Stimulated activated CD8-positive, alpha-beta memory T cell treated with anti-CD3 and anti-CD28 coated beads, Interleukin-4, amount 100 ng/mL, for 48 hours (primary cell): ENCODE measurements at regions not wholly inside any gene's neighbourhood (a gene's known extent, or its start where the extent isn't known, plus 50 kb on each side); places are given as distances from the start of the nearest gene placed in this dataset.

Experiments used
- DNase-seq: peaks from one replicate; pipeline ENCODE4 v3.0.0-alpha.2; 2020

DNA sequence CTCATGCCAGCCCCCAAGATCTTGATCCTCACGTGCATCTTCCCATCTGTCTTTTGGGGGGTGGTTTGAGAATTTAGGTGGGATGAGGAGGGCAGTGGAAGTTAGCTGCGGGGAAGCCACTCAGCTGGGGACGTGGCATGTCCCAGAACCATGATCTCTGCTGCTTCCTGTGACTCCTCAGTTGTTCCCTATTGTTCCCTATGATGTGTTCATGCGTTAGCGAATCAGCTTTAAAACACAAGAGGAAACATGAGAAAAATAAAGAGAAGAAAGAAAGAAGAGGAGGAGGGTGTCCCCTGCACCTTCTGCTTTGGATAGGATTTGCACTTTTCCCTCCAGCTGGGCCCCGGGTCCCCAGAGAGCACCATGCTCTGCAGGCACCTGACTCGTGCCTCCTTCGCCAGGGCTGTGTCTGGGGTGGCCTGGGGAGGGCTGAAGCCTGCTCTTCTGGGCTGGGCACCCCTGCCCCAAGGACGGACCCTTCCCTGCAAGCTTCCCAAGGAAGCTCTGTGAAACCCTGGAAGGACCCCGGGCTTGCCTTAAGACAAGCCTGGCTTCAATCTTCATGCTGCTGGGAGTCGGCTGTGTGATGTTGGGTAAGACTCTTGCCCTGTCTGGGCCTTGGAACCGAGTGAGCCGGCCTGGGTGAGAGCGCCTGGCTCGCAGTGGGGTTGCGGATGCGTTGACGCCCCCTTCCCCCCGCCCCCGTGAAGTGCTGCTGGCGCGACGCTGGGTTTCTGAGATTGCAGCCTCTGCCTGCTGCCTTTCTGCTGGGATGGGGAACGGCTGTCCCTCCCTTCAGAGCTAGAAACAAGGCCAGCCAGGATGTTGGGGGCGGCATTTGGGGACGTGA, 62.8 kb upstream of the CIBAR2 start:
- DNase-seq = no peak

- no peak for DNase-seq
These were observed 63.5 kb upstream of the CIBAR2 start for GRCh38 chr16:85175724-85176233.

DNA sequence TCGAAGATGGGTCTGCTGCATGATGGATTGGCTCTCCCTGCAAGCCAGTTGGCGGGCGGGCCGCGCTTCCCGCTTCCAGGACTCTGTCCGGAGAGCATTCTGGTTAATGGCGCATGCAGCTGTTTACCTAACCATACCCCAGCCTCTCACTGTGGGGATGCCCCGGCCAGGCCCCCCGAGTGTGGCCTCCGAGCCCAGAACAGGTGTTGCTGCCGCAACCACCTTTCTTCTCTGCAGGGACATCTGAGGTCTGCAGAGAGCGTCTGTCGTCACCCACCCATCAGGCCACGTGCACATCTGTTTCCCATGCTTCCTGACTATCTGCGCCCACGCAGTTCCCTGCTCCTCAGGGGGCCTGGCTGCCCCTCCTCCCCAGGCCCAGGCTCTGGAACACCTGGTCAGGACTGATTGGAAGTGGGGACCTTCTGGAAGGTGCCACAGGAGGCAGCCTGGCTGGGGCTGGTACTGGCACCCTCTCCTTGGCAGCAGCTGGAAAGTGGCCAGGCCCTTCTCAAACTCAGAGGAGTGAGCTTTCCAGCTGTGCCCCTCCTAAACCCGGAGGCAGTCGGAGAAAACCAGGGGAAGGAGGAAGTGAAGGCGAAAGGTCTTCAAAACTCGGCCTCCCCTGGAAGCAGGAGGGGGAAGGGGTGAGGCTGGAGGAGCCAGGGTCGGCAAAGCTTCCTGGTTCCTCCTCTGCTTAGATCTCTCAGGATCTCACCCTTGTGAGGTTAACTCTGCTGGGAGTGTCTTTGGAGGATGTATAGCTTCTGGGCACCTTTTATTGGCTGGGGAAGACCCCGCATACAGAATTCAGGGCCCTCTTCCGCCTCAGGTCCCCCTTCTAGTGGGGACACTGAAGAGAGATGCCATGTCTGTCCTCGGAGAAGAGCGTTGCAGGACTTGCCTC, 64.5 kb upstream of the CIBAR2 start:
- no peak for DNase-seq

GRCh38 chr16:85177448-85177846, 65.2 kb upstream of the CIBAR2 start:
- DNase-seq = no peak

DNA sequence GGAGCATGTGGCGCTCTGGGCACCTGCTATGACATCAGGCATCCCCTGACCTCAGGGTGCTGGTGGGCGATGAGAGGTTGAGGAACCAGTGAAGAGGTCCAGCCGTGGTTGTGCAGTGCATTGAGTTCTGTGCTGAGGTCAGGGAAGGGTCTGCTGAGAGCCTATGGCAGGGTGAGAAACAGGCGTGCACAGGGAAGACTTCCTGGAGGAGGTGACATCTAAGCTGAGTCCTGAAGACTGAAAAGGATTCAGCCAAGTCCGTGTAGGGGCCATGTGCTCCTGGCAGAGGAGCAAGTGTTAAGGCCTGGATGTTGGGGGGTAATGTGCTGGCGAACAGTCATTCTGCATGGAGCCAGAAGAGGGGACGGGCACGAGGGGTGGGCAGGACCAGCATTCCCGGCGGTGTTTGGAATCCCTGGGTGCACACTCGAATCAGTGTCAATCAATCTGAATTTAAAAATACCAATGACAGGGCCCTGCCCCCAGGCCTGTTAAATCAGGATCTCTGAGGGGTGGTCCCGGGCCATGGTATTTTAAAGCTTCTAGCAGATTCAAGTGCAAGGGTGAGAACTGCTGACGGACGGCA, 65.8 kb upstream of the CIBAR2 start:
- no peak for DNase-seq

DNA sequence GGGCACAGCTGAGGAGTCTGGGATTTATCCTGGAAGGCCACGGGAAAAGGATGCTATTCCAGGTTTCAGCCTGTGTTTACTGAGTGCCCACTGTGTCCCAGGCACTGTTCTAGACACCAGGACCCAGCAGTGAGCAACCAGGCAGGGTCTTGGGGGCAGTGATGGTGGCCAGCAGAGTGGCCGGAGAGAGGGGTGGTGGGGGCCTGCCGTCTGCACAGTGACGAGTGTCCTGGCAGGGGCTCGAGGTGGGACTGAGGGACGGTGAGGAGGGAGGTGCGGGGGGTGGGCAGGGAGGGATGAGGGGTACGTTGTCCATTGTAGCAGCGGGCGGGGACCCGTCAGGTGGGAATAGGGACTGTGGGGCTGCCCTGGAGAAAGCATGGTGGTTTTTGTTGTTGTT, 66.3 kb upstream of the CIBAR2 start:
- no peak for DNase-seq

GRCh38 chr16:85179344-85180046, 67.2 kb upstream of the CIBAR2 start:
- DNase-seq = no peak

GRCh38 chr16:85180047-85180826, 68.0 kb upstream of the CIBAR2 start:
- DNase-seq = no peak

DNA sequence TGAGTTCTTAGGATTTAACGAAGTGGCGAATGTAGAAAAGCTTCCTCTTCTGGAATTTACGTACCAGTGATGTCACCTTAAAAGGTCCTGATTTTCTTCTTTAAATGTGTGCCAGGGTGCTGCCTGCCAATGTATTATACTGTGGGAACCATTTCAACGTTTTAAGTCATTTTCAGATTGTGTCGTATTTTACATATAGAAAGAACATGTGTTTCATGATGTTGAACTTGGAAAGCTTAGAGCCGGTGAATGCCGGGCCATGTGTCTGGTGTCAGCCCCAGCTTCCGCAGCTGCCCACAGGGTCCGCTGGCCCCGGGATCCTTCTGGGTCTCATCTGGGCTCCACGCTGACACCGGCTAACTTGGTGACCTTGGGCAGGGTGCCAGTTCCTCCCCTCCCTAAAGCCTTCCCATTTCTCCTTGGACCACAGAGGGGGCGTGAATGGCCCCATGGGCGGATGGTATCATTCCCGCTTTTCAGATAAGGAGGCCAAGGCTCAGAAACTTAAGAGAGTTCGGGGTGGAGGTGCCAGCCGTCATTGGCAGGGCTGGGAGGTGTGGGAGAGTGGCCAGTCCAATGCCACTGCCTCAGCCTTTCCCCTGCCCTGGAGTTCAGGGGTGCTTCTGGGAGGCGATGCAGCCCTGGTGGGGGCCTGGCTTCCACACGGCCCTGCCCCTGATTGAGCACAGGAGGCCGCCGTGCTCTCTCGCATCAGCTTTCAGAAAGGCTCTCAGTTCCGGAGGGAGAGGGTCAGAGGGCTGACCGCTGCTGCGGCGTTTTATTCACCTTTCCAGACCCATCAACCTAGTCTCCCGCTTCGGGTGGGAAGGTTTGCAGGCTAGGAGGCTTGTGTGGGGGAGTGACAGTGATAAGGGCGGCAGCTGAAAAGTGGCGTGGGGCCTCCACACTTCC, 68.8 kb upstream of the CIBAR2 start:
- no peak for DNase-seq

DNA sequence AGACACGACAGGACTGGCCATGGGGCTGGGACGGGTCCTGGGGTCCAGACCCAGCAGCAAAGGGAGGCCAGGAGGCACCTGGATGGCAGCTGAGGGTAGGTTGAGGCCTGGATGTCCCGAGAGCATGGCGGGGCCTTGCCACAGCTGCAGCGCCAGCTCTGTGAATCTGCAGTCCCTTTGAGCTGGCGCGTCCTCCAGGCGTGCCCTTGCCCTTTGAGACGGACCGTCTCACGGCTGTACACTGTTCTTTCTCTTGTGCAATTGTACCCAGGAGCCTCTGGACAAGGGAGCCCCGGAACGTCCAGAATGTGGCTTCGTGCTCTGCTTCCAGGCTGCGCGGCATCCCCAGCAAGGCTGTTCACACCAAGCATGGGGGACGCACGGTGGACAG, 69.5 kb upstream of the CIBAR2 start:
- DNase-seq = no peak

DNA sequence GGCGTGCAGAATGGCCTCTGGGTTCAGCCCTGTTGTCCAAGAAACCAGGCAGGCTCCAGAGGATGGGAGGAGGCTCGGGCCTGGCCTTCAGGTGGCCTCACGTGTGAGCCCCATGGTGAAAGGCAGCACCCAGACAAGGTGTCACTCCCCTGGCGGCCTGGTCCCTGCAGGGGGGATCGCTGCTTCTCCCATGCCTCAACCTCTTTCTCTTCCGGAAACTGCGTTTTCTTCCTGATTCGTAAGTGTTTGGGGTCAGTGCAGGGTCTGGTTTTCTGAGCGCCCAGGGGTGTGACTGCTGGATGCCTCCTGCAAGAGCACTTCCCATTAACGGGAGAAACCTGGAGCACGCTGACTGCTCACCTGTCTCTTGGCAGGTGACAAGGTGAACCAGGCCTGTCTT, 70.0 kb upstream of the CIBAR2 start:
- DNase-seq = no peak

DNA sequence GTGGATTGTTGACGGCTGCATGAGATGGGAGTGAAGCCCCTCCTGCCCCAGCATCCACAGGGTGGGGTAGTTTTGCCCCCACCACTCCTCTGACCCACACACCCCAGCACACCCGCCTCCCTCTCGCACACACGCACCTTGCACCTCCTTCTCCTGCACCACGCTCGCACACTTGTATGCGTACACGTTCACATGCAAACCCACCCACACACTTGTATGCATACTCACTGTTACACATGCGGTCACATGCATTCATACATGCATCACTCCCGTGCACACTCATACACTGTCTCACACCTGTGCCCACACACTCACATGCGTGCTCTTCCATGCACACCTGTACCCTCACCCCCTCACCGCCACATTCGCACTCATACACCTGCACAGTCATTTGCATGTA, 70.5 kb upstream of the CIBAR2 start:
- DNase-seq = no peak

- no peak for DNase-seq
These were observed 71.3 kb upstream of the CIBAR2 start for GRCh38 chr16:85183564-85183963.

GRCh38 chr16:85184404-85184803, 72.1 kb upstream of the CIBAR2 start:
- DNase-seq = no peak

- no peak for DNase-seq
These were observed 73.2 kb upstream of the CIBAR2 start for GRCh38 chr16:85185303-85186100.

DNA sequence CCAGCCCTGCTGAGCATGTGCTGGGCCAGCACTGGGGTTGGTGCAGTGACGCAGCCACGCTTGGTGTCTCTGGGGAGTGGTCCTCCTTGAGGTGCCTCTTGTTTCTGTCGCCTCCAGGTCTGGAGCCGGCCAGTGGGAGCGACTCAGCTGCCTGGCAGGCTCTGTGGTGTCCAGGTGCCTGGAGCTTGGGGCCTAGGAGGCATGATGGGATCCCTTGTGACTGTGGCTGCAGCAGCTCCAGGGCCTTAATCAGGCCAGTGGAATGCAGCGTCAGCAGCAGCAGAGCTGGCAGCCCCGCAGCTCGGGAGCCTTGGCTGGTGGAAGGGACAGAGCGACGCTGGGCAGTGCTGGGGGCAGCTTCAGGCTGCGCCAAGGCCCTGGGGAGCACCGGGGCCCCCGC, 74.7 kb upstream of the CIBAR2 start:
- no peak for DNase-seq

DNA sequence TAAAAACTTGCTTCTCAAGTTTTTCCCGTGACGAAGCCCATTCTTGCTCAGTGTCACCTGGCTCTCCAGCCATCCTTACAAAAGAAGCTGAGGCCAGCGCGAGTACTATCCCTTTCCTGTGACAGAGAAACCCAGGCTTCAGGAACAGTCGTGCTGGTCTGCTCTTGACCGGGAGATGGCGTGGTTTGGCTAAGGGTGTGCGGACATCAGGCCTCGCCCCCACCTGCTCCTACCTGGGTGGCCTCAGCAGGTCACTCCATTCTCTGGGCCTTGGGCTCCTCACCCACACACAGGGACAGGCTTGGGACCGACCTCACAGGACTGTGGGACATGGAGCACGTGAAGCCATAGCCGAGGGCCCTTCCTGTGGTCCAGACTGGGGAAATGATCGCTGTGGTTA, 75.2 kb upstream of the CIBAR2 start:
- DNase-seq = no peak

DNA sequence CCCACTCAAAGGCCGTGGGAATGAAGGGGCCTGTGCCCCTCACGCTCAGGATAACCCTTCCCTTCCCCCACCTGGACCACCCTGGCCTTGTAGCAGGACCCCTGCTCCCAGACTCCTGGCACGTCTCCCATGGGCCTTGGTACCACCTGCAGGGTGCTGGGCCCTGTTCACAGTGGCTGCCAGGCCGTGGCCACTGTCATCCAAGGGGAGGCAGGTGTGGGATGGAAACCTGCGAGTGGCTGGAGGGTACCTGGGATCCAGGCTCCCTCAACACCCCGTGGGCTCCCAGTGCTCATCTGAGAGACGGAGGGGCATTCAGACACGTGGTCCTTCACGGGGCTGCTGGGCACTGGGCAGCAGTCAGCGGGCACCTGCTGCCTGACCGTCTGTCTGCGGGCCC, 75.6 kb upstream of the CIBAR2 start:
- DNase-seq = no peak

- no peak for DNase-seq
These were observed 76.8 kb upstream of the CIBAR2 start for GRCh38 chr16:85188822-85189672.
